GM18907 (cell line): ENCODE measurements at regions not wholly inside any gene's neighbourhood (a gene's known extent, or its start where the extent isn't known, plus 50 kb on each side); places are given as distances from the start of the nearest gene placed in this dataset.

ENCODE experiments used
- ATAC-seq: cut with Tn5 transposase; IDR thresholded peaks from one replicate; pipeline ENCODE4 v1.9.1; 2021; ENCODE audit warnings: mild to moderate bottlenecking, moderate library complexity; ENCODE audit not compliant: unreplicated experiment

- no peak for ATAC-seq
These were observed 53.5 kb downstream of the ZNF608 start for GRCh38 chr5:124692950-124693349.

DNA sequence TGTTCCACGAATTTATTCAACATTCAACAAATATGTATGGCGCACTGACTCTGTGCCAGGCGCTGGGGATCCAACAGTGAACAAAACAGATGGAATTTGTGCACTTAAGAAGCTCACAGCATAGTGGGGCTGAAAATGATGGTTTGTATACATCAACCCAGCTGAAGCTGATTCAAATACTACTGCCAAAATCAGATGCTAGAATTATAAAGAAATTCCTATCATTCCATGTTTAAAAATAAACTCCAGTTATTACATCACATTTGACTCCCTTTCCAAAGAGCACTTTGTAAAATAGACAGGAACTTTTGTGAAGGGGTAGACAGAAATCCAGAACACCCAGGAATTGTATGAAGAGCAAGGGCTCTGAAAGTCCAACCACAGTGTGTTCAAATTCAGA, 54.1 kb downstream of the ZNF608 start:
- ATAC-seq: no peak

DNA sequence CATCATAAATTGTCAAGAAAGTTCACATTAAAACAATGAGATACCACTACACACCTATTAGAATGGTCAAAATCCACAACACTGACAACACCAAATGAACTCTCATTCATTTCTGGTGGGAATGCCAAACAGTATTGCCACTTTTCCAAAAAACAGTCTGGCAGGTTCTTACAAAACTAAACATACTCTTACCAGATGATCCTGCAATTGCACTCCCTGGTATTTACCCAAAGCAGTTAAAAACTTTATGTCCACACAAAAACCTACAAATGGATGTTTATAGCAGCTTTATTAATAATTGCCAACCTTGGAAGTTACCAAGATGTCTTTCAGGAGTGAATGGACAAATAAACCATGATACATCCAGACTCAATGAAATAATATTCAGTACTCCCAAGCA, 56.8 kb downstream of the ZNF608 start:
- no peak for ATAC-seq

GRCh38 chr5:124686239-124687004, 60.0 kb downstream of the ZNF608 start:
- ATAC-seq: no peak

- no peak for ATAC-seq
These were observed 61.0 kb downstream of the ZNF608 start for GRCh38 chr5:124685404-124685930.

DNA sequence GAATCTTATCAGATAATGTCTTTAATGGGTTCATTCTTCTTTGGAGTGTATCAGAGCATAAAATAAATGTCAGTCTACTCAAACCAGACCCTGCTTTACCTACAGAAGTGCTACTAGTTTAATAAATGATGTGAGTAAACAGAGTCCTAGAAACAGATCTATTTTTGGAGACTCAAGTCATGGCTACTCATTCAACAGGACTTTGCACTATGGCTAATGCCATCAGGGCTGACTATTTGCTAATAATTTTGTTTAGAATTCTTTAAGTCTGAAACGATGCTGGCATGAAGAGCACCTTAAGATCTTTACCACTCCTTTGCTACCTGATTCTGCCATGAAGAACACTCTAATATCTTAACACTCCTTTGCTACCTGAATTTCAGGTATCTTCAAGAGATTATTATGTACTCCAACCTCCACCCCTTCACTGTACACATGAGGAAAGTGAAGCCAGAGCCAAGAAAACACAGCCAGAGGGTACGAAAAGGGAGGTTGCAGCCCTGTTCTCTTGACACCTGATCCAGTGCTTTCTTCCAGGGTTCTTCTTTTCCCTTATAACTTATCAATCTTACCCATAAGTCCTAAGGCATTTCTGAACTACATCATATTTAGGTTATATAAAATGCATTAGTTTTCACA, 62.4 kb downstream of the ZNF608 start:
- no peak for ATAC-seq

DNA sequence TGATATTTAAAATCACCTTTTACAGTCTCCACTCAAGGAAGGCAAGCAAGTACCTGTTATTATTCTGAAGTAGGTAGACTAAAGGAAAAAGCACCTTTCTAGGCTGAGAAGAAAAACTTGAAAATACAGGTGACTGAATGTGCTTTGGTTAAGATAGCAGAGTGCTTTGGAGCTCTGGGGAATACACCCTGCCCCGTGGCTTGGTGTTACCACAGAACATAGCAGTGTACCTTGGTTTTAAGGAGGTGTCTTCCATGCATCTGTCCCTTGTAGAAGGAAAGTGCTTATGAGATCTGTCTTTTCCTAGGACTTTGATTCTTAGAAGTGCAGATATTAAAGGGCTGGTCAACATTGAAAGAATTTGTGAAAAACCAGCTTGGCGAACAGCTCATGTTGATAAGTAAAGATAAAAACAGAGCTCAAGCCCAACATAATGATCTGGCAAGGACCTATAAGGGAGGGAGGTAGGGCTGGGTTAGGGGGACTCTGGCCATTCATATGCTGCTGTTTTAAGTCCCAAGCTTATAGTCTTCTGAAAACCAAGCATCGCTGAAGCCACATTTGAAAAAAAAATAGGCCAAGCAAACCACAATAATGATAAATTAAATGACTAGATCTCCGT, 66.8 kb downstream of the ZNF608 start:
- no peak for ATAC-seq

GRCh38 chr5:124678922-124679519, 67.4 kb downstream of the ZNF608 start:
- ATAC-seq: no peak

GRCh38 chr5:124678468-124678867, 68.0 kb downstream of the ZNF608 start:
- ATAC-seq: no peak

DNA sequence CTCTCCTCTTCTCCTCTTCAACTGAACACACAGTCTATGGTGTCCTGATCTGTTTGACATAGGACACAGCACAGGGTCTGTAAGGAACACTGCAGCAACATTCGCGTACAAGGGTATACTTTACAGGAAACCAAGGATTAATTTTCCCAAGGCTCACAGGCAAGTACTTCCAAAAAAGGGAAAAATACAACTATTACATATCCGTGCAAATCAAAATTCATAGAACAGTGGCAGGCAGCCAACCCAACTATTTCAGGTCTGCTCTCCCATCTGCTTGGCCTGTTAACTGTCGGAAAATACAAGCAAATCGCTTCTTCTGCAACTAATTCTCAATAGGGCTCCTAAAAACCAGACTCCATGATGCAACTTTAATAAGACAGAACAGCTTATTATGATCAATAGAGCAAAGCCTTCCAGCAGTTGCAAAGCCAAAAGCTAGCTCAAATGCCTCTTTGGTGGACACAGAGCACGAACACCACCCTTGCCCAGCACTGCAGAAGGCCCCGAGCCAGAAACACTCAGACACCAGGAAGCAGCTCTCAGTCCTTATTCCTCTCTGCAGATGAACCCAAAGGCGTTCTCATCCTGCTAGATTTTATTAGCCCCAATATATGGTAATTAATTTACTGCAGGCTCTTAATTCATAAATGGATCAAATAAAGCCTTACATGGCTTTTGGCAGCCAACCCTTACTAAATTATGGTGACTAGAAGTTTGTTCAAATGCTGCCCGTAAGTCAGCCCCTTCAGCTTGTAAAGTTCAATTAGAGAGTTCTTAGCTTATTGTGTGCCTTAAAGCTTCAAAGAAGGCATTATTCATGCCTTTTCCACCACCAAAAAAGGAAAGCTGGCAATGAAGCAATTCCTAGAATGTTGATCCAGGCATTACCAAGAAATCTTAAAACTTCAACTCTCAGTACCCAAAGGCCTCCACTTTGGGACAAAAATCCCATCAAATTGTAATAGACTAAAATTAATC, 68.8 kb downstream of the ZNF608 start:
- no peak for ATAC-seq

DNA sequence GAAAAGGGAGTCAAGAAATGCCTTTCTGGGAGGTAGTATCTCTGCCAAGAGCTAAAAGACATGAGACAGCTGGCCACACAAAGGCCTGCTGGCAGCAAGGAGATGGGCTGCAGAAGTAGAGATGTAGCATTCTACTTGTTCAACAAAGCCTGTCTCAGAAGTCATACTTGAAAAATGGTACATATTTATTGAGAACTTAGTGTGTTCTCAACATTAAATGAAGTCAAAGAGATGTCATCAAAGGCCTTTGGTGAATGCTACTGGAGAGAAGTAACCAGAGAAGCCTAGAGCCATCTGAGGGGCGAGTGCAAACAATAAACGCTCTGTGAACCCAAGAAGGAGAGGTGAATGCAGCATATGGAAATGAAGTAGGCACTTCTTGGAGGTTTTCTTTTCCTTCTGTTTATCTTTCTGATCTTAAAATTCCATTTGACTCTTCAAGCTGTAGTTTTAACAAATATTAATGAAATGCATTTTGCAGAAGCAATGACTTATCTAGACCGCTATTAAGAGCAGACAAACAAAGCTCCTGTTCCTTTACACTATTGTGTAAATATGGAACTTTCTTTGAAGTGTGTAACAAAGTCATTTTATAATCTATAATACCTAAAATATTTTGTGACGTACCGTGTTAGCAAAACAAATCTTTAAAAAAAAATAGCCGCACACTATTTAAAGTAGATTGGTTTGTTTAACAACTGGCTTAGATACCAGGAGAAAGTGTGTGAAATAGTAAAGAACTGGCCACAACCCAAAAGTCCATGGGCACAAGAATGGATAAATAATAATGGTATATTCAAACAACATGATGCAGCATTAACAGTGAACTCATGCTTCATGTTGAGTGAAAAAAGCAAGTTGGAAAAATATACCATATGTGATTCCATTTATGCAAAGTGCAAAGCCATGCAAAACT, 70.2 kb downstream of the ZNF608 start:
- no peak for ATAC-seq

- ATAC-seq: no peak
These were observed 75.2 kb downstream of the ZNF608 start for GRCh38 chr5:124671193-124671592.

GRCh38 chr5:124670722-124671184, 75.7 kb downstream of the ZNF608 start:
- ATAC-seq: no peak

DNA sequence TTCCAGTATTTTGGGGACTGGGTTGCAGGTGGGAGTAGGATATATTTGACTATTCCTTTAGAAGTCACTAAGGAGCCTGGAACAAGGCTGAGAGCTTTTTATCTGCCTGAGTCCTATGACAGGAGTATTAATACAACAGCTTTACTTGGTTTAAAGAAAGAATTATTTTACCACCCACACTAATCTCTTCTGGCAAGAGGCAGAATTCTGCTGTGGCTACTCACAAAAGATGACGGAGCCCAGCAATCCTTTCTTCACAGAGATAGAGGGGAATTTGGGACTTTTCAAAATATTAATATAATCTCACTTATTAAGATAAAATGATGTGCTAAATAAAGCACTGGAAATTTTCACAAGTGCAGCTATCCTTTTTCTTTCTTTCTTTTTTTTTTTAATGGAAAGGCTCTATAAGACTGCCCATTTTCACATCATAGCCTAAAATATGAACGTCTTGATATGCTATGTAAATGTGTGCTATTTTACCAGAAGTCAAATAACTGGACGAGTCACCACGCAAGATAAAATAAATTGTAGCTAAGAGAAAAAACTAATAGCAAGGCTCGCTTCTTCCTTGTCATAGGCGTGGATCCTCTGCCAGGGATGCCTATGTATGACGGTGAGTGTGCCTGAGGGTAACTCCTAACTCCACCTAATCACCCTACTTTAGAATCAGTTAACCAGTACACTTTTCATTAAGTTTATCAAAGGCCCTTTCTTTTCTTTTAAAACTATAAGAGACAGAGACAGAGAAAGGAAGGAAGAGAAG, 76.3 kb downstream of the ZNF608 start:
- ATAC-seq: no peak

GRCh38 chr5:124669300-124669648, 77.2 kb downstream of the ZNF608 start:
- no peak for ATAC-seq

DNA sequence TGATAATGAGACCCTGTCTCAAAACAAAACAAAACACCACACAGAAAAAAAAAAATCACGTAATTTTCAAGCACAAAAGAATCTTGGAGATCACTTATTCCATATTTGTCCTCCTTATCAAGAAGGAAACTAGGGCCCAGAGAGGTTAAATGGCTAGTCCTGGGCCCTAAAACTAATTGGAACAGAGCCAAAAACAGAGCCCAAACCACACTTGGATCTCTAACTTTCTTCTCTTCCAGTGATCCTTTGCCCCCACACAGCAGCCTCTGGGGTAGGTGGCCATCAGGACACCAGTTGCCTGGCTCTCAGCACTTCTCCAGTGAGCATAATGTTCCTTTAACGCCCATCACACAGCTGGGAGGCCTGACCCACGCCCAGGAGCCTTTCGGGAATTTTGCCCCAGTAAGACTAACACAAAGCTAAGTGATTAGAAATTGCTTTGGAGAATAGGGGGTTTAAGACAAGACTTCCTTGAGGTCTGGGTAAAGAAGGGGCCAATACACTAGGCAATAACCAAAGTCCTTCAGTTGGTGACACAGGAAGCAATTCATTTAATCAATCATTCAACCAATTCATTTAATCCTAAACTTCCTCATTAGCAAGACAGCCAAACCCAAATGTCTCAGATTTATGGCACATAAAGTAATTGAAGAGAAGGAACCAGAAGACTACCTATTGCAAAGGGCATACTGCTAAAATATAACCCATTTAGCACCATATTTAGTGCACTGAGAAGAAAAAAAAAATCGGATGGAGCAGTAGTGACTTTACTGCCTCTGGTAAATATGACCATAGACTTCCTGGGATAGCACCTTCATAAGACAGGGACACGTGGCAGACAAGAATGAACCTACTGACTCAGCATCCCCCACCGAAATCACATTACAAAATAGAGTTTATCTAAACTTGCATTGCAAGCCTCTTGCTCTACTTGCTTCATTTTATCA, 77.8 kb downstream of the ZNF608 start:
- no peak for ATAC-seq

GRCh38 chr5:124665625-124666024, 80.8 kb downstream of the ZNF608 start:
- no peak for ATAC-seq
